HG02678 (cell line): ENCODE measurements at regions not wholly inside any gene's neighbourhood (a gene's known extent, or its start where the extent isn't known, plus 50 kb on each side); places are given as distances from the start of the nearest gene placed in this dataset.
"Not testable (repeated sequence)": the region's sequence is repeated elsewhere in the genome, so short reads cannot be mapped to it uniquely, and the experiment has no call there.

ENCODE experiments used
- ATAC-seq: cut with Tn5 transposase; IDR thresholded peaks from one replicate; pipeline ENCODE4 v1.9.1; 2021; ENCODE audit warnings: mild to moderate bottlenecking, moderate library complexity; ENCODE audit not compliant: unreplicated experiment

- no peak for ATAC-seq
Observed at GRCh38 chr6:115310156-115310555, 750.5 kb downstream of the FRK start.

DNA sequence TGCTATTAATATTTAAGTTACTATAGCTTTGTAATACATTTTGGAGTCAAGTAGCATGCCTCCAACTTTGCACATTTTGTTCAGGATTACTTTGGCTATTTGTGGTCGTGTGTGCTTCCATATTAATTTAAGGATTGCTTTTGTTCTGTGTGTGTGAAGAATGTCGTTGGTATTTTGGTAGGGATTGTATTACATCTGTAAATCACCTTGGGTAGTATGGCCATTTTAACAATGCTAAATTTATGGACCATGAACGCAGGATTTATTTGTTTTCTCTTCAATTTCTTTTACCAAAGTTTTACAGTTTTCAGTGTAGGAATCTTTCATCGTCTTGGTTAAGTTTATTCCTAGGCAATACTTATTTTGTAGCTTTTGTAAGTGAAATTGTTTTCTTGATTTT lies 758.0 kb downstream of the FRK start:
- no peak for ATAC-seq

- ATAC-seq: no peak
Observed at GRCh38 chr6:115287467-115287866, 773.2 kb downstream of the FRK start.

- no peak for ATAC-seq
Observed at GRCh38 chr6:115276881-115277565, 783.7 kb downstream of the FRK start.

GRCh38 chr6:115272311-115272710 lies 788.4 kb downstream of the FRK start:
- no peak for ATAC-seq

GRCh38 chr6:115271434-115271833 lies 789.3 kb downstream of the FRK start:
- ATAC-seq: no peak

DNA sequence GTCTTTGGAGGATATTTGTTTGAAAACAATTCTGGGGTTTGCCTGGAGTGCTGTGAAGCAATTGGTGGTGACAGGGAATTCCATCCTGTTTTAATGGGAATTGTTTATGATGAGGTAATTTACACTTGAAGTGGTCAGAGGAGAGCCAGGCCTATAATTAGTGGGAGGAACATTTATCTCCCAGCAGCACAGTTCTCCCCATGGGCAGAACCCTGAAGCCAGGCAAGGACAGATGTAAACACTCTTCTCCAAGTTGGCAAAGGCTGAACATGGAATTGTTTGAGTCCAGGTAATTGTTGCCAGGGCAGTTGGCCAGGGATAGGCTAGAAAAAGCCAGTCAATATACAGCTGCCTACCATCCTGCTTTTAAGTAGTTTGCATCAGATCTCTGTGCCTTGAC lies 789.7 kb downstream of the FRK start:
- ATAC-seq: no peak

DNA sequence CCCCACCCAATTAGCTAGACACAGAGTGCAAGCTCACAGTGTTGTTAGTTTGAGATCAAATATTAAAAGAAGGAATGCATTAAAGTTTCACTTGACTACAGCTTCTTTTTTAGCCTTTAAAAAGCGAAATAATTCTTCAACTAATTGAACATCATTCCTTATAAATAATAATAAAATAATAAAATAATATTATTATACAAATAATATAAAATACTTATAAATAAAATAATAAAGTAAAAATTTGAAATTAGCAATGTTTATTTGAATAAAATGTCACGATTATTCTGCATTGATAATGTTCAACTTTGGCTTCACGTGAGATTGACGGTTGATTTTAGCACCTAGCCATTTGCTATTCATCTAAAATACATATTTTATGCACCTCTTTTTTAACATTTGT lies 819.3 kb downstream of the FRK start:
- ATAC-seq: no peak

- no peak for ATAC-seq
Observed at GRCh38 chr6:115221198-115221597, 839.5 kb downstream of the FRK start.

GRCh38 chr6:115220551-115221159 lies 840.0 kb downstream of the FRK start:
- no peak for ATAC-seq

- no peak for ATAC-seq
Observed at GRCh38 chr6:115219645-115220044, 841.0 kb downstream of the FRK start.

DNA sequence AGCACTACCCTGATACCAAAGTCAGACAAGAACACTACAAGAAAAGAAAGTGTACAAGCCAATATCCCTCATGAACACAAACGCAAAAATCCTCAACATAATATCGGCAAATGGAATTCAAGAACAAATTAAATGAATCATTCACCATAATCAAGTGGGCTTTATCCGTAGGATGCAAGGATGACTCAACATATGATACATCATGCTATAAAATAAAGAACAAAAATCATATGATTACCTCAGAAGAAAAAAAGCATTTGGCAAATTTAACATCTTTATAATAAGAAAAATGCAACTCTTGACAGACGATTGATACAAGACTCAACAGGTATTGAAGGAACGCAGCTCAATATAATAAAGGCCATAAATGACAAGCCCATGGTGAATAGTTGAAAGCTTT lies 843.9 kb downstream of the FRK start:
- no peak for ATAC-seq

DNA sequence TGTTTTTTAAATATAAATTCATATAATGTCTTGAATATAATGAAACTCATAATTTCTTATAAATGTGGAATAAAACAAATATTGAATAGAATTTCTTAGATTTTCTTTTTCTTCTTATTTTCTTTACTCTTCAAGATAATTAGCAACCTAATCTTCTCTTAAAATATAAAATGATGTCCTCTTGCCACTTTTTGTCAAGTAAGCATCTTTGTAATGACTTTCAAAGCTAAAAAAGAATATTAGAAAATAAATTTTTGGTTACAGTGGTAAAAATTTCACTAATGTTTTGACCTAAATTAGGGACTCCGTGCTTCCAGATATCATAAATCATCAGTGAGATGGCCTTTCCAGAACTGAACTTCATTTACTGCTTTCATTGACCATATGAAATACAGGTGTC lies 846.4 kb downstream of the FRK start:
- ATAC-seq: no peak

DNA sequence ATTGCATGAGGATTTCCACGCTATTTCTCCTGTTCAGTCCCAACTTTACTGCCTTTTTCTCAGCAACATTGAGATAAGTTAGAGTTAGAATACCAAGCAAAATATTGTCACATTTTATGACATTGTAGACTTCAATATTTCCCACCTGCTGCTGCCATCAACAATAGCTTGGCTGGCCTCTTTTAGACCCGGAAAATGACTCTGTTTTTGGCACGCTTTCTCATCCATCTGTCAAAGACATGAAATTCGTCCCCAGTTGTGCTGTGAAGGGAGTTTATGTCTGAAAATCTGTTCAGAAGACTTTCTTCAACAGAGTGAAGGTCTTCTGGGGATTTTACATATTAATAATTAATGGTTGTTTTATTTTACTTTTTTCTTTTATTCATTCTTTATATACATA lies 857.3 kb downstream of the FRK start:
- no peak for ATAC-seq

DNA sequence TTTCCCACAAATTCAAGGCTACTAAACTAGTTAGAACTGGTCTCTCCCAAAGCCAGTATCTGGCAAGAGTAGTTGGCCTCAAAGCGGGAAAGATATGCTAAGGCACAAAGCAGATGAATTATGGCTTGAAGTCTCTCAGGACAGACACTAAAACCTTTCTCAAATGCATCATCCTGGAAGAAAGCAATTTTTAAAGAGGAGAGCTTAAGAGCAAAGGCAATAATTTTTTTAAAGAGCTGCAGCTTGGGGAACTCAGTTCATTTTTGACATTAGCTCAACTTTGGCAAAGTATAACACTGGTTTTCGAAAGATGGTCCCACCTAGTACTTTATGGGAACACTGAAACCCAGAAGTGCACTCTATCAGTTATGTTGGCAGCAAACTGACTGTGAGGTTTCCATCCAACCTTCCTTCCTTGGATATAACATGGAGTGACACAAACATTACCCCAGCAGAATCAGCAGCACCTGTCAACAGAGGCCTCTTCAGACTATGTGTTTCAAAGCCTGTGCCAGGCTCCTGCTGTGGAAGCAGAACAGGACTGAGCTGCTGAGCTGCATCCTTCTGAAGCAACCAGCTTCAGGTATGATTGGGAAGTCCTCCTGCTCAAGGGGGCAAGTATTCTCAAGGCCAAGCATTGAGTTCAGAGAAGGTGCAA lies 852.3 kb upstream of the HS3ST5 start:
- no peak for ATAC-seq

DNA sequence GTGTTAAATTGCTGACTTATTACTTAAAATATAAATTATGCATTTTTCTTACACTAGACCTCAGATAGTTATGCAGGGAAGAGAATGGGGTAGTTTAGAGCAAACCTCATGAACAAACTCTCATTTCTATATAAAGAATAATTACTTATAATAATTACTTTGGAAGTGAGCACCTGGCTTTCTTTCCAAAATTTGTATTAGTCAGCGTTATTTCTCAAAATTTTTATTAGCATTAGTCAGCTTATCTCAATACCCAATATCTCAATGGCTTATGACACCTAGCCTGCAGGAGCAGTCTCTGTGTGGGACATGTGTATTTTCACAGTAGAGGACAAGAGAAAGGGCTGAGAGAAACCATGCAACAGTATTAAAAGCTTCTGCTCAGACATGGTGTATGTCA lies 849.2 kb upstream of the HS3ST5 start:
- ATAC-seq: no peak

- ATAC-seq: no peak
Observed at GRCh38 chr6:115190534-115190933, 847.7 kb upstream of the HS3ST5 start.

DNA sequence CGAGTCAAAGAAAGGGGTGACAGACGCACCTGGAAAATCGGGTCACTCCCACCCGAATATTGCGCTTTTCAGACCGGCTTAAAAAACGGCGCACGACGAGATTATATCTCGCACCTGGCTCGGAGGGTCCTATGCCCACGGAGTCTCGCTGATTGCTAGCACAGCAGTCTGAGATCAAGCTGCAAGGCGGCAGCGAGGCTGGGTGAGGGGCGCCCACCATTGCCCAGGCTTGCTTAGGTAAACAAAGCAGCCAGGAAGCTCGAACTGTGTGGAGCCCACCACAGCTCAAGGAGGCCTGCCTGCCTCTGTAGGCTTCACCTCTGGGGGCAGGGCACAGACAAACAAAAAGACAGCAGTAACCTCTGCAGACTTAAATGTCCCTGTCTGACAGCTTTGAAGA lies 832.6 kb upstream of the HS3ST5 start:
- not testable (repeated sequence) for ATAC-seq

DNA sequence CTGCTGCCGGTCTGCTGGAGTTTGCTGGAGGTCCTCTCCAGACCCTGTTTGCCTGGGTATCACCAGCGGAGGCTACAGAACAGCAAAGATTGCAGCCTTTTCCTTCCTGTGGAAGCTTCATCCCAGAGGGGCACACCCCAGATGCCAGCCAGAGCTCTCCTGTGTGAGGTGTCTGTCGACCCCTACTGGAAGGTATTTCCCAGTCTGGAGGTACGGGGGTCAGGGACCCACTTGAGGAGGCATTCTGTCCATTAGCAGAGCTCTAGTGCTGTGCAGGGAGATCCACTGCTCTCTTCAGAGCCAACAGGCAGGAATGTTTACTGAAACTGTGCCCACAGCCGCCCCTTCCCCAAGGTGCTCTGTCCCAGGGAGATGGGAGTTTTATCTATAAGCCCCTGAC lies 823.1 kb upstream of the HS3ST5 start:
- not testable (repeated sequence) for ATAC-seq

GRCh38 chr6:115159733-115160132 lies 816.9 kb upstream of the HS3ST5 start:
- no peak for ATAC-seq

DNA sequence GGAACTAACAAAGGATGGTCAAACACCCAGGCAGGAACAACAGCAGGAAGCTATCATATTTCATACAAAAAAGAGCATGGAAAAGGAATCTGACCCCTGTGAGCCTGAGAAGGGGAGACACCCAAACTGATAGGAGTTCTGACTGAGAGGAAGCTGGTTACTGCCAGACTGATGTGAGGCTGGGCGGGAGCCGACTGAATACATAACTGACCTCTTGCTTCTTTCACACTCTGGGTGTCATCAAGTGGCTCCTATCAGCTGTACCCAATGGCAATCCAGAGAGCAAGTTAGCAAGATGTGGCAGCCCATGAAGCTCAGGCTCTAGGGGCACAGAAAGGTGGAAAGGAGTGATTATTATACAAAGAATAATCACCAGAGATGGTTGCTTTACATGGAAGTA lies 795.1 kb upstream of the HS3ST5 start:
- ATAC-seq: no peak

DNA sequence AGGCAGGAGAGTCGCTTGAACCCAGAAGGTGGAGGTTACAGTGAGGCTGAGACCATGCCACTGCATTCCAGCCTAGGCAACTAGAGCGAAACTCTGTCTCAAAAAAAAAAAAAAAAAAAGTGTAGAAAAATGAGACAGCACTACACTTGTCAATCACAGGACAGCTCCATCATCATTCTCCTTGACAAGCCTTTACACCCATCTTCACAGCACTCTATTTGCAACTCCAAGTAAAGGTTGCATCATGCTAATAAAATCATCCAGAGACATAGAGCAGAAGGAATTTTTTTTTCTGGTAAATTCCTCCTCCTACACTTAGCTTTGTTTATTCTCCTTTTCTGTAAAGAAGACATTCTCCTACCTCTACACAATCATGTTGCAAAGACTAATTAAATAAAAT lies 791.0 kb upstream of the HS3ST5 start:
- ATAC-seq: no peak
